ENCODE measurements at regions not wholly inside any gene's neighbourhood (a gene's known extent, or its start where the extent isn't known, plus 50 kb on each side); places are given as distances from the start of the nearest gene placed in this dataset.

DNA sequence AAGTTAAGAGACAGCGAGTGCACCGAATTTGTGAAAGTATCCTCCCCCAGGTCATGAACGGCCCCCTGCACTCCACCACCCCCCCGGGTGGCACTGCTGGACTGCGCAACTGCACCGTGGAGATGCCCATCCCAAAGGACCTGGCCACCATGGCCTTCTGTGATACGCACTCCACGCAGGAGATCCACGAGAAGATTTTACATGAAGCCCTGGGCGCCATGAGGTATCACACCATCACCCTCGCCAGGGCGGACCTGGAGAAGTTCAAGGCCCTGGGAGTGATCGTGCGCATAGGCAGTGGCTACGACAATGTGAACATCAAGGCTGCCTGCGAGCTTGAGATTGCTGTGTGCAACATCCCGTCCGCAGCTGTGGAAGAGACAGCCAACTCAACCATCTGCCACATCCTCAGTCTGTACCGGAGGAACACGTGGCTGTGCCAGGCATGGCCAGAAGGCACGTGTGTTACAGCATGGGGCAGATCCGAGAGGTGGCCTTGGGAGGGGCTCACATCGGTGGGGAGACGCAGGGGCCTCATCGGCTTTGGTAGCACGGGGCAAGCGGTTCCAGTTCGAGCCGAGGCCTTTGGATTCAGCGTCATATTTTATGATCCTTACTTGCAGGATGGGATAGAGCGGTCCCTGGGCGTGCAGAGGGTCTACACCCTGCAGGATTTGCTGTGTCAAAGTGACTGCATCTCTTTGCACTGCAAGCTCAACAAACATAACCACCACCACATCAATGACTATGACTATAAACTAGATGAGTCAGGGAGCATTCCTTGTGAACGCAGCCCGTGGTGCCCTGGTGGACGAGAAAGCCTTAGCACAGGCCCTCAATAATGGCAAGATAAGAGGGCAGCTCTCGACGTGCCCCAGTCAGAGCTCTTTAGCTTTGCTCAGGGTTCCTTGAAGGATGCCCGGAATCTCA, 290.8 kb upstream of the MC4R start:
- no peak for DNase-seq (ENCODE audit: low read depth)
- Histone ChIP-seq H3K9ac (ENCODE audit: low read length) (no peak overlapping the region), H3K4me3 (ENCODE audit: low read length) (no peak overlapping the region)

DNA sequence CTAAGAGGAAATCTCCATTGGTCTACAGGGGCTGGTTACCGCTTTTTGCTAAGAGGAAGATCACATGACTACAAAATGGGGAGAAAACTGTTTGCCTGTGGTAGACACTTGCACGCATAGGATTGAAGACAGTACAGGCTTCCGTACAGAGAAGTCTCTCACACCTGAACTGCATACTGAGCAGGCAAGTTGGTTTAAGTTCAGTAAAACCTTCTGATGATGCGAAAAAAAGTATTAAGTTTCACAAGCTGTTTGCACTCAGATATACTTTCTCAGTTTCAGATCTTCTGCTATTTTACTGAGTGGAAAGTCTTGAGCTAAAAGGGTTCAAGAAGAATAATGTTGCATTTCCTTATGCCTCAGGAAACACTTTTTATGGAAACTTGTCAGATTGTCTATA, 292.2 kb upstream of the MC4R start:
- H3K9me3 ChIP-seq (ENCODE audit: control insufficient read depth, low read length) = no peaks in the 10 kb centered on the region
- H3K27me3 ChIP-seq (replicated peaks; ENCODE audit: control insufficient read depth, insufficient read depth, low read length) = peaks cover 4% of the 10 kb centered on the region
- H3K36me3 ChIP-seq (ENCODE audit: control insufficient read depth, insufficient read depth, low read length, severe bottlenecking) = no peaks in the 10 kb centered on the region
- DNase-seq (ENCODE audit: low read depth) = no peak
- no peak overlapping the region for H3K9ac ChIP-seq (ENCODE audit: low read length)
- no peak overlapping the region for H3K4me3 ChIP-seq (ENCODE audit: low read length)
- no peaks in the 10 kb centered on the region for H3K4me1 ChIP-seq (ENCODE audit: control insufficient read depth, insufficient read depth, low read length)

More for the DNA sequence above, 290.8 kb upstream of the MC4R start:
- Histone ChIP-seq H3K9me3 (ENCODE audit: control insufficient read depth, low read length) (no peaks in the 10 kb centered on the region), H3K4me1 (ENCODE audit: control insufficient read depth, insufficient read depth, low read length) (no peaks in the 10 kb centered on the region), H3K36me3 (ENCODE audit: control insufficient read depth, insufficient read depth, low read length, severe bottlenecking) (no peaks in the 10 kb centered on the region), H3K27me3 (replicated peaks; ENCODE audit: control insufficient read depth, insufficient read depth, low read length) (no peaks in the 10 kb centered on the region)

DNA sequence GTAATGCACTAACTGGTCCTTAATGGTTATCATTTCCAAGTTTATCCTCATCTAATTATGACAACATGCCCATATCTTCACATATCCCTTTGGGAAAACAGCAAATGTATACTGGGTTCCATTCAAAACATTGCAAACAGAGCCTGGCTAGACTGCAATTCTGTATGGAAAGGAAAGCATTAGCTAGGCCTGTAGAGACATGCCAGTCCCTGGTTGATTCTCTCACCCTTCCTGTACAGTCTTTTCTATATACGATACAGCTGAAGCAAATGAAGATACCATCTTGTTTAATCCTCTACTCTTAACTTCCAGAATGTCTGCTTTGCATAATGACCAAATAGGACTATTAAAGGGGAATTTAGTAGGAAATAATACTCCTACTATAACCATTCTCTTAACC, 294.4 kb upstream of the MC4R start:
- H3K9ac ChIP-seq (ENCODE audit: low read length) = no peak overlapping the region
- H3K4me3 ChIP-seq (ENCODE audit: low read length) = no peak overlapping the region
- no peaks in the 10 kb centered on the region for H3K9me3 ChIP-seq (ENCODE audit: control insufficient read depth, low read length)
- no peak for DNase-seq (ENCODE audit: low read depth)
- peaks cover 9% of the 10 kb centered on the region for H3K27me3 ChIP-seq (replicated peaks; ENCODE audit: control insufficient read depth, insufficient read depth, low read length)
- no peaks in the 10 kb centered on the region for H3K36me3 ChIP-seq (ENCODE audit: control insufficient read depth, insufficient read depth, low read length, severe bottlenecking)
- no peaks in the 10 kb centered on the region for H3K4me1 ChIP-seq (ENCODE audit: control insufficient read depth, insufficient read depth, low read length)

DNA sequence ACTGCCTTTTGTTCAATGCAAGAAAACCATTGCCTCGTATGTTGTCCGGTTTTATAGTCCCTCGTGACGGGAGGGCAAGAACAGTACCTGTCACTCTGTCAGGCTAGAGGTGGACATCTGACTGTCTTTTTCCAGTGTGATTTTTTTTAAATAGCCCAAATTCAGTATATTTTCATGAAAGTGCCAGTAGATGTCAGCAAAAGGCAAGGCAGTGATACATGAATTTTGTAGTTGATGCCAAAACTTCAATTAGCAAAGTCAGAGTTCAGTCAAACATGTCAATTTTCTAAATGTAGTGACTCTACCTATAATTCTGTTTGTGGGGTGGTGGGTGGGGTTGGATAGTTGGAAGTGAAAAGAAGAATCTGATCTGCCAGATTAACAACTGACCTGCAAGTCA, 296.0 kb upstream of the MC4R start:
- peak; percentile 22 for DNase-seq (ENCODE audit: low read depth)
- Histone ChIP-seq H3K4me3 (ENCODE audit: low read length) (no peak overlapping the region), H3K9ac (ENCODE audit: low read length) (no peak overlapping the region)

DNA sequence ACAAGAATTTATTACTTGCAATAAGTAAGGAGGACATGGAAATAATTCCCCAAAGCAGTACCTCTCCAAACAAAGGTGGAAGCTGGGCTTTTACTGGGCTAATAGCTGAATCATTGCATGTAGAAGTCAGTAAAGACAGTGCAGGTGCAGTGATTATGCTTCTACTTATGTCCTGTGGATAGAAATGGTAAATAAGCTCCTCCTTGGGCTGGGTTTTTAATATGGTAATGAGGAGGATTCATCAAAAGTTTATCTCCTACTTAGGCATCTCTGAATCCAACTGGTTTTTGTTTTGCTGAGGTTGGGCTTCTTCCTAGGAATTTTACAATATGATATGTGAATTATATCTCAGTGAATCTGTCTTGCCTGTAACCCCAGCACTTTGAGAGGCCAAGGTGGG, 297.4 kb upstream of the MC4R start:
- peaks cover 9% of the 10 kb centered on the region for H3K27me3 ChIP-seq (replicated peaks; ENCODE audit: control insufficient read depth, insufficient read depth, low read length)
- H3K9me3 ChIP-seq (ENCODE audit: control insufficient read depth, low read length) = no peaks in the 10 kb centered on the region
- H3K4me3 ChIP-seq (ENCODE audit: low read length) = no peak overlapping the region
- H3K9ac ChIP-seq (ENCODE audit: low read length) = no peak overlapping the region
- no peak for DNase-seq (ENCODE audit: low read depth)
- H3K36me3 ChIP-seq (ENCODE audit: control insufficient read depth, insufficient read depth, low read length, severe bottlenecking) = no peaks in the 10 kb centered on the region
- H3K4me1 ChIP-seq (ENCODE audit: control insufficient read depth, insufficient read depth, low read length) = no peaks in the 10 kb centered on the region

More for the DNA sequence above, 296.0 kb upstream of the MC4R start:
- no peaks in the 10 kb centered on the region for H3K9me3 ChIP-seq (ENCODE audit: control insufficient read depth, low read length)
- H3K36me3 ChIP-seq (ENCODE audit: control insufficient read depth, insufficient read depth, low read length, severe bottlenecking) = no peaks in the 10 kb centered on the region
- no peaks in the 10 kb centered on the region for H3K4me1 ChIP-seq (ENCODE audit: control insufficient read depth, insufficient read depth, low read length)
- peaks cover 9% of the 10 kb centered on the region for H3K27me3 ChIP-seq (replicated peaks; ENCODE audit: control insufficient read depth, insufficient read depth, low read length)

- DNase-seq (ENCODE audit: low read depth) = no peak
- no peaks in the 10 kb centered on the region for H3K4me1 ChIP-seq (ENCODE audit: control insufficient read depth, insufficient read depth, low read length)
- H3K4me3 ChIP-seq (ENCODE audit: low read length) = no peak overlapping the region
- no peaks in the 10 kb centered on the region for H3K36me3 ChIP-seq (ENCODE audit: control insufficient read depth, insufficient read depth, low read length, severe bottlenecking)
- no peaks in the 10 kb centered on the region for H3K9me3 ChIP-seq (ENCODE audit: control insufficient read depth, low read length)
- peaks cover 9% of the 10 kb centered on the region for H3K27me3 ChIP-seq (replicated peaks; ENCODE audit: control insufficient read depth, insufficient read depth, low read length)
- H3K9ac ChIP-seq (ENCODE audit: low read length) = no peak overlapping the region
Observed at GRCh38 chr18:60671021-60671420, 298.4 kb upstream of the MC4R start.

DNA sequence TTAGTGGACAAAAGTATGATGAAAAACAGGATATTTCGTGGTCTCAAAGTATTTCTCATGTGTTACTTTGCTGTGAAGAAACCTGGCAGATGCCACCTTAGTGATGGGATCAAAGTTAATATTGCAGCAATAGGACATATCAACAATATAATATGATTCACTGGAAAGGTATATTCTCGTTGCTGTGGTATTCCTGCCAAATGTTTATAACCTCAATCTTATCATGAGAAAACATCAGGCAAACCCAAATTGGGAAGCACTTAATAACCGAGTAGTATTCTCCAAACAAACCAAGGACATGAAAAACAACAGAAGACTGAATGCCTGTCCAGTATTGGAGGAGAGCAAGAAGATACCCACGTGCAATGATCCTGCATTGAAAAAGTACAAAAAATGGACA, 302.6 kb upstream of the MC4R start:
- Histone ChIP-seq H3K9me3 (ENCODE audit: control insufficient read depth, low read length) (no peaks in the 10 kb centered on the region), H3K27me3 (replicated peaks; ENCODE audit: control insufficient read depth, insufficient read depth, low read length) (peaks cover 12% of the 10 kb centered on the region), H3K4me3 (ENCODE audit: low read length) (no peak overlapping the region), H3K9ac (ENCODE audit: low read length) (no peak overlapping the region), H3K36me3 (ENCODE audit: control insufficient read depth, insufficient read depth, low read length, severe bottlenecking) (no peaks in the 10 kb centered on the region), H3K4me1 (ENCODE audit: control insufficient read depth, insufficient read depth, low read length) (no peaks in the 10 kb centered on the region)
- no peak for DNase-seq (ENCODE audit: low read depth)

GRCh38 chr18:60675801-60676200, 303.2 kb upstream of the MC4R start:
- no peaks in the 10 kb centered on the region for H3K36me3 ChIP-seq (ENCODE audit: control insufficient read depth, insufficient read depth, low read length, severe bottlenecking)
- peak; percentile 4 for DNase-seq (ENCODE audit: low read depth)
- no peaks in the 10 kb centered on the region for H3K9me3 ChIP-seq (ENCODE audit: control insufficient read depth, low read length)
- H3K9ac ChIP-seq (ENCODE audit: low read length) = no peak overlapping the region
- H3K4me3 ChIP-seq (ENCODE audit: low read length) = no peak overlapping the region
- peaks cover 11% of the 10 kb centered on the region for H3K27me3 ChIP-seq (replicated peaks; ENCODE audit: control insufficient read depth, insufficient read depth, low read length)
- no peaks in the 10 kb centered on the region for H3K4me1 ChIP-seq (ENCODE audit: control insufficient read depth, insufficient read depth, low read length)

DNA sequence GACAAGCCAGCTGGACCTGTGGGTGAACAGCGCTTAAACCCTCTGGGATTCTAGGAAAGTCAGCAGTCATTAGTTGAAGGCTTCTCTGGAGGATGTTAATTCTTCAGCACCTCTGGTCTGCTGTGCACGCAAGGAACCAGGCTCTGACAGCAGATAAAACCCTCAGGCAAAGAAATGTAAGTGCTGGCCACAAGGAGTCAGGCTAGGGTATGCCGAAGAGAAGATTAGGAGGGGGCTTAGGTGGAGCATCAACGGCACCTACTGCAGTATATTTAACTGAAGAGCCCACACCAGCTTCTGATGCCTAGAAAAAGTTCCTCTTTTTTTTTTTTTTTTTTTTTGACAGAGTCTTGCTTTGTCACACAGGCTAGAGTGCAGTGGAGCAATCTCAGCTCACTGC, 304.2 kb upstream of the MC4R start:
- Histone ChIP-seq H3K27me3 (replicated peaks; ENCODE audit: control insufficient read depth, insufficient read depth, low read length) (peaks cover 11% of the 10 kb centered on the region), H3K36me3 (ENCODE audit: control insufficient read depth, insufficient read depth, low read length, severe bottlenecking) (no peaks in the 10 kb centered on the region), H3K9me3 (ENCODE audit: control insufficient read depth, low read length) (no peaks in the 10 kb centered on the region), H3K9ac (ENCODE audit: low read length) (no peak overlapping the region), H3K4me3 (ENCODE audit: low read length) (no peak overlapping the region), H3K4me1 (ENCODE audit: control insufficient read depth, insufficient read depth, low read length) (no peaks in the 10 kb centered on the region)
- DNase-seq (ENCODE audit: low read depth) = no peak

DNA sequence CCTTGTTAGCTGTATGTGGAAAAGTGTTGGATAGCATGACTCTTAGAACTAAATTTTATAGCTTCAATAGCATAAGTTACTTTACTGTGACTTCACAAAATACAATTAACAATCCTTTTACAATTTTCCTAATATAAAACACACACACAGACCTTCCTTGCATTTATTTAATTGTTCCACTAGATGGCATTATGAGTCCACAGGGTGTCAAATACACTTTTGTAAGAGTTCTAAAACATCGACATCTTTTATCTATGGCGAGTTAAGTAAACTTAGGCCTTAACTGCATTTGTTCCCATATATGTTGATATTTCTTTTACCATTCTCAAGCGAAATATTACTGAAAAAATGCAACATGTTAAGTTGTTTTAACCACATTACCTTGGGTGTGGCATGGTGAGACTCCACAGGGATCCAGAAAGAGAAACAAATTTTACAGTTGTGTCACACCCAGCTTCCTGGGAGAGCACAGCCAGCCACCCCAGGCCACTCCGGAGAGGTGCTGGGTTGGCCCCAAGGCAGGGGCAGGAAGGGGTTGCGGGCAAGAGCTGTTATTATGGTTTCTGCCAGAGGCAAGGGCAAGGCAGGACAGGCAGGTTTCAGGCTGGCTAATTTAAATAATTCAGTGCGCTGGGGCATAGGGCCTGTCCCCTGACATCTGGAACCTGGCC, 312.4 kb upstream of the MC4R start:
- Histone ChIP-seq H3K27me3 (replicated peaks; ENCODE audit: control insufficient read depth, insufficient read depth, low read length) (peaks cover 6% of the 10 kb centered on the region), H3K9ac (ENCODE audit: low read length) (no peak overlapping the region), H3K4me1 (ENCODE audit: control insufficient read depth, insufficient read depth, low read length) (no peaks in the 10 kb centered on the region), H3K36me3 (ENCODE audit: control insufficient read depth, insufficient read depth, low read length, severe bottlenecking) (no peaks in the 10 kb centered on the region), H3K4me3 (ENCODE audit: low read length) (no peak overlapping the region), H3K9me3 (ENCODE audit: control insufficient read depth, low read length) (peaks cover 5% of the 10 kb centered on the region)
- peak; percentile 65 for DNase-seq (ENCODE audit: low read depth)

- Histone ChIP-seq H3K4me1 (ENCODE audit: control insufficient read depth, insufficient read depth, low read length) (no peaks in the 10 kb centered on the region), H3K9ac (ENCODE audit: low read length) (no peak overlapping the region), H3K36me3 (ENCODE audit: control insufficient read depth, insufficient read depth, low read length, severe bottlenecking) (no peaks in the 10 kb centered on the region), H3K27me3 (replicated peaks; ENCODE audit: control insufficient read depth, insufficient read depth, low read length) (peaks cover 6% of the 10 kb centered on the region), H3K4me3 (ENCODE audit: low read length) (no peak overlapping the region), H3K9me3 (ENCODE audit: control insufficient read depth, low read length) (peaks cover 5% of the 10 kb centered on the region)
- DNase-seq (ENCODE audit: low read depth) = peak; percentile 15
Observed at GRCh38 chr18:60686142-60686541, 313.6 kb upstream of the MC4R start.

All from adipocyte (in vitro differentiated cells).